Endothelial cell of umbilical vein (primary cell): ENCODE measurements at regions not wholly inside any gene's neighbourhood (a gene's known extent, or its start where the extent isn't known, plus 50 kb on each side); places are given as distances from the start of the nearest gene placed in this dataset.

Experiments used
- CTCF ChIP-seq, 2 donors: IDR thresholded peaks; 1 replicate in 1 of 2; 2 replicates in 1 of 2; pipeline ENCODE4 v1.5.1; 2011; ENCODE audit warnings: low read length in 2 of 2, mild to moderate bottlenecking in 2 of 2, moderate library complexity in 2 of 2, control low read depth in 1 of 2, inconsistent platforms in 1 of 2, low read depth in 1 of 2; ENCODE audit not compliant: insufficient read depth in 1 of 2; ENCODE audit errors: extremely low read depth in 1 of 2
- EZH2 ChIP-seq: IDR thresholded peaks from 2 replicates; pipeline ENCODE4 v1.6.1; 2012; ENCODE audit warnings: borderline replicate concordance, low read depth, mild to moderate bottlenecking, moderate library complexity, low read length, inconsistent platforms; ENCODE audit not compliant: severe bottlenecking
- FOS ChIP-seq: IDR thresholded peaks from 2 replicates; pipeline ENCODE4 v1.6.1; 2011; ENCODE audit warnings: mild to moderate bottlenecking, low read length, moderate library complexity, borderline replicate concordance; ENCODE audit not compliant: insufficient read depth
- GATA2 ChIP-seq: IDR thresholded peaks from 2 replicates; pipeline ENCODE4 v1.7.0; 2011; ENCODE audit warnings: low read depth, mild to moderate bottlenecking, moderate library complexity, mixed read lengths, low read length; ENCODE audit not compliant: insufficient read length, insufficient read depth
- MYC ChIP-seq: IDR thresholded peaks from one replicate; pipeline ENCODE4 v1.6.1; 2011; ENCODE audit warnings: mild to moderate bottlenecking, low read depth, low read length
- POLR2A ChIP-seq: IDR thresholded peaks from 2 replicates; pipeline ENCODE4 v1.6.1; 2012; ENCODE audit warnings: low read depth, mild to moderate bottlenecking, control low read depth, low read length
- POLR2AphosphoS5 ChIP-seq: IDR thresholded peaks from 2 replicates; pipeline ENCODE4 v1.6.1; 2012; ENCODE audit warnings: low read depth, mild to moderate bottlenecking, control low read depth, low read length, moderate library complexity; ENCODE audit not compliant: insufficient read depth
- TF ChIP-seq, protein P1 (sequence below): IDR thresholded peaks from 2 replicates; pipeline ENCODE4 v1.6.1; 2011; ENCODE audit not compliant: insufficient read depth, insufficient read length

DNA sequence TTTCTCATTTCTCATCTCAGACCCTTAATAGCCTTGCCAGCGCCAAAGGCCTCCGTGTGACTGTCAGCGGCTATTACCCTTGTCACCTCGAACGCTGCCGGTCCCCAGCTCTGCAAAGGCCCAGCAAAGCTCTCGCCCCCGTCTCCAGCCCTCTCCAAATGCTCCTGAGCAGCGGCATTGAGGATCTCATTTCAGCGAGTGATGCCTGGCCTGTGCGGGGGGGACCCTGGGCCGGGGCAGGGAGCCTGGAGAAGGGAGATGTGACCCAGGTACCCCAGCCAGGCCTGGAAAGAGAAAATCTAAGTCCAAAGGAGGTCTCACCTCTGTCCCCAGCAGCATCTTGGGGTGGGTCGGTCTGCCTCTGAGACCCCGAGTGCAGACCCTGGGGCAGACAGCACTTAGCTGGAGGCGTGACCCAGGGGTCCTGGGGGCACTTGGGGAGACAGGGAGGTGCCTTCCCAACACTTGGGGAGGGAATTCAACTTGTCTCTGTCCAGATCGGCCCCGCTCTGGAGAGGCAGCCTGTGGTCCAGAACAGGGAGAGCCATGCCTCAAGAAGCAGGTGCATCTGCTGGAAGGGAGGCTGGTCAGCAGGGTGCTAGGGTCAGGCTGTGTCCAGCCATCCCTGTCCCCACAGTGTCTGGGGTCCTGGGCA is 521.3 kb downstream of the TBC1D22A start:
- no peak for TF ChIP-seq CTCF (IDR thresholded peaks at IDR 0.05; ENCODE audit: extremely low read depth in 1 of 2, insufficient read depth in 1 of 2, low read depth in 1 of 2, low read length in 2 of 2)
- no peak for TF ChIP-seq POLR2A
- TF ChIP-seq, protein P1, sequence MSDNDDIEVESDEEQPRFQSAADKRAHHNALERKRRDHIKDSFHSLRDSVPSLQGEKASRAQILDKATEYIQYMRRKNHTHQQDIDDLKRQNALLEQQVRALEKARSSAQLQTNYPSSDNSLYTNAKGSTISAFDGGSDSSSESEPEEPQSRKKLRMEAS = no peak
- TF ChIP-seq MYC = no peak
- TF ChIP-seq POLR2AphosphoS5 = no peak
- no peak for TF ChIP-seq EZH2
- TF ChIP-seq FOS = no peak
- no peak for TF ChIP-seq GATA2
